MM.1S (cell line): ENCODE measurements at regions not wholly inside any gene's neighbourhood (a gene's known extent, or its start where the extent isn't known, plus 50 kb on each side); places are given as distances from the start of the nearest gene placed in this dataset.

Experiments used
- DNase-seq: peaks from one replicate; pipeline ENCODE4 v3.0.0-alpha.2; 2015
- H2AFZ ChIP-seq: fragments of 300-600 bp; sonication (generic); 2 replicates; pipeline ENCODE4 v1.6.0; 2016; ENCODE audit warnings: antibody characterized with exemption, low read length
- H3F3A ChIP-seq: fragments of 300-600 bp; sonication (generic); 2 replicates; pipeline ENCODE4 v1.6.1; 2016; ENCODE audit warnings: mild to moderate bottlenecking, antibody characterized with exemption, low read length, moderate library complexity, mixed read lengths; ENCODE audit not compliant: insufficient read depth
- H3K27ac ChIP-seq: fragments of 300-600 bp; sonication (generic); 2 replicates; pipeline ENCODE4 v1.5.1; 2016; ENCODE audit warnings: mild to moderate bottlenecking, low read length
- H3K27me3 ChIP-seq: fragments of 300-600 bp; sonication (generic); replicated peaks from 2 replicates; pipeline ENCODE4 v1.6.0; 2016; ENCODE audit warnings: low read length; ENCODE audit not compliant: insufficient read depth
- H3K36me3 ChIP-seq: fragments of 300-600 bp; sonication (generic); replicated peaks from 2 replicates; pipeline ENCODE4 v1.6.1; 2016; ENCODE audit warnings: mild to moderate bottlenecking, low read length, mixed read lengths; ENCODE audit not compliant: insufficient read depth
- H3K4me1 ChIP-seq: fragments of 300-600 bp; sonication (generic); 2 replicates; pipeline ENCODE4 v1.6.1; 2016; ENCODE audit warnings: low read length, mixed read lengths
- H3K4me2 ChIP-seq: fragments of 300-600 bp; sonication (generic); 2 replicates; pipeline ENCODE4 v1.6.0; 2016; ENCODE audit warnings: low read depth, low read length
- H3K4me3 ChIP-seq: fragments of 300-600 bp; sonication (generic); 2 replicates; pipeline ENCODE4 v1.5.1; 2016; ENCODE audit warnings: low read length, mixed read lengths
- H3K79me2 ChIP-seq: fragments of 300-600 bp; sonication (generic); 2 replicates; pipeline ENCODE4 v1.6.1; 2016; ENCODE audit warnings: mixed run types, low read length, mixed read lengths
- H3K9ac ChIP-seq: fragments of 300-600 bp; sonication (generic); 2 replicates; pipeline ENCODE4 v1.6.1; 2016; ENCODE audit warnings: low read length, mixed read lengths
- H3K9me2 ChIP-seq: fragments of 300-600 bp; sonication (generic); replicated peaks from 2 replicates; pipeline ENCODE4 v1.6.1; 2016; ENCODE audit warnings: mild to moderate bottlenecking, low read length, mixed read lengths; ENCODE audit not compliant: insufficient read depth
- H3K9me3 ChIP-seq: fragments of 300-600 bp; sonication (generic); replicated peaks from 2 replicates; pipeline ENCODE4 v1.6.1; 2016; ENCODE audit warnings: mild to moderate bottlenecking, low read length, mixed read lengths; ENCODE audit not compliant: insufficient read depth
- H4K20me1 ChIP-seq: fragments of 300-600 bp; sonication (generic); 2 replicates; pipeline ENCODE4 v1.6.1; 2016; ENCODE audit warnings: mild to moderate bottlenecking, low read length, moderate library complexity, mixed read lengths; ENCODE audit not compliant: insufficient read depth
- EZH2 ChIP-seq: fragments of 300-600 bp; sonication (generic); optimal IDR thresholded peaks from 2 replicates; pipeline ENCODE3; 2017; ENCODE audit warnings: low read depth, mild to moderate bottlenecking, antibody characterized with exemption, low read length, mixed read lengths
- EZH2phosphoT487 ChIP-seq: fragments of 300-600 bp; sonication (generic); IDR thresholded peaks from 2 replicates; pipeline ENCODE4 v1.6.1; 2018; ENCODE audit warnings: antibody characterized with exemption, low read length
- TF ChIP-seq, protein P1 (sequence below): fragments of 300-600 bp; sonication (generic); IDR thresholded peaks from 2 replicates; pipeline ENCODE4 v1.5.1; 2016; ENCODE audit warnings: antibody characterized with exemption, low read length, mixed read lengths

DNA sequence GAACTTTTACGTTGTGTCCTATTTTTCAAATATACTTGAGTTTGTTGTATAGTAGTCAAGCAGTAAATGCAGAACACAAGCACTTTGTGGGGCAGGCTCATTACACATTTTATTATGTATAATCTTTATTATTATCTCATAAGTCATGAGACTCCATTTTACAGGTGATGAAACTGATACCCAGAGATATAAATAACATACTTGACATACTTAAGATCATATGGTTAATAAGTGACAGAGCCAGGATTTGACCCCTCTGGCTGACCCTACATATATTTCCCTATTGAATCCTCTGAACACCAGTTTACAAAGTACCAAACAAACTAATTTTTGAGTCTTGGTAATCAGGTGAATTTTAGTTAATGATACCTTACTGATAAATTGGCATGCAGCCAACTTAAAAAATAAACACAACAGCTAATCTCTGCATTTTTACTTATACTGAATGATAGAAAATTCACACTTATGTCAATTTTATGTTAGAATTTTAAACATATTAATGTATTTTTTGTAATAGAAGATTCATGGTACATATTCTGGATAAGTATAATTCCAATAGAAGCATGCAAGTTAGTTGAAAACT is 305.0 kb upstream of the MEF2C start:
- no peaks in the 10 kb centered on the region for H3K36me3 ChIP-seq
- no peak overlapping the region for H3K27ac ChIP-seq
- H3F3A ChIP-seq = no peaks in the 10 kb centered on the region
- H2AFZ ChIP-seq = no peak overlapping the region
- DNase-seq = peak; percentile 28
- no peak overlapping the region for H3K4me3 ChIP-seq
- no peaks in the 10 kb centered on the region for H3K27me3 ChIP-seq
- H3K9me3 ChIP-seq = no peaks in the 10 kb centered on the region
- no peaks in the 10 kb centered on the region for H4K20me1 ChIP-seq
- H3K9me2 ChIP-seq = no peaks in the 10 kb centered on the region
- no peak overlapping the region for H3K4me2 ChIP-seq
- peaks cover 18% of the 10 kb centered on the region for H3K4me1 ChIP-seq
- H3K9ac ChIP-seq = no peak overlapping the region
- TF ChIP-seq EZH2 = no peak
- no peak for TF ChIP-seq EZH2phosphoT487
- TF ChIP-seq, protein P1, sequence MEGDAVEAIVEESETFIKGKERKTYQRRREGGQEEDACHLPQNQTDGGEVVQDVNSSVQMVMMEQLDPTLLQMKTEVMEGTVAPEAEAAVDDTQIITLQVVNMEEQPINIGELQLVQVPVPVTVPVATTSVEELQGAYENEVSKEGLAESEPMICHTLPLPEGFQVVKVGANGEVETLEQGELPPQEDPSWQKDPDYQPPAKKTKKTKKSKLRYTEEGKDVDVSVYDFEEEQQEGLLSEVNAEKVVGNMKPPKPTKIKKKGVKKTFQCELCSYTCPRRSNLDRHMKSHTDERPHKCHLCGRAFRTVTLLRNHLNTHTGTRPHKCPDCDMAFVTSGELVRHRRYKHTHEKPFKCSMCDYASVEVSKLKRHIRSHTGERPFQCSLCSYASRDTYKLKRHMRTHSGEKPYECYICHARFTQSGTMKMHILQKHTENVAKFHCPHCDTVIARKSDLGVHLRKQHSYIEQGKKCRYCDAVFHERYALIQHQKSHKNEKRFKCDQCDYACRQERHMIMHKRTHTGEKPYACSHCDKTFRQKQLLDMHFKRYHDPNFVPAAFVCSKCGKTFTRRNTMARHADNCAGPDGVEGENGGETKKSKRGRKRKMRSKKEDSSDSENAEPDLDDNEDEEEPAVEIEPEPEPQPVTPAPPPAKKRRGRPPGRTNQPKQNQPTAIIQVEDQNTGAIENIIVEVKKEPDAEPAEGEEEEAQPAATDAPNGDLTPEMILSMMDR = no peak
- H3K79me2 ChIP-seq = no peaks in the 10 kb centered on the region

DNA sequence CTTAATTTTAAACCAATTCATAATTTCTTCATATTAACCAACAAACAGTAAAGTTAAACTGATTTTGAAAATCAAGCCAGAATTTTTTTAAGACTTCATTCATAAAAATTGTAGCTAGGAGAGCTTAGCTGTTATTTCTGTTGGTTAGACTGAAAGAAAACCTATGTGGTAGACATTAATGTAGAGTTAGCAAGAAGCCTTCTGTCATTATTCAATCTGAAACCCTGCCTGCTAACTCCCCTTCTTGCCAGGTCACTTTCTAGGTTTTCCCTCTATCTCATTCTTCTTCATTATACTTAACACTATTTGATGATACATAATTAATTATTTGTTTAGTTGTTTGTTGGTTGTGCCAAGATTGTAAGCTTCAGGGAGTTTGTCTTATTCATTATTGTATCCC is 304.3 kb upstream of the MEF2C start:
- Histone ChIP-seq H3K27ac (no peak overlapping the region; the same call in 1 of the 2 replicates), H3K27me3 (no peaks in the 10 kb centered on the region), H3F3A (no peaks in the 10 kb centered on the region), H3K79me2 (no peaks in the 10 kb centered on the region), H3K4me2 (no peak overlapping the region), H4K20me1 (no peaks in the 10 kb centered on the region), H3K4me3 (no peak overlapping the region), H3K36me3 (no peaks in the 10 kb centered on the region), H3K9me3 (no peaks in the 10 kb centered on the region), H3K9ac (no peak overlapping the region), H3K9me2 (no peaks in the 10 kb centered on the region), H3K4me1 (peaks cover 18% of the 10 kb centered on the region), H2AFZ (no peak overlapping the region; the same call in 1 of the 2 replicates)
- TF ChIP-seq EZH2 (no peak), EZH2phosphoT487 (no peak)
- TF ChIP-seq, protein P1 = no peak
- no peak for DNase-seq

DNA sequence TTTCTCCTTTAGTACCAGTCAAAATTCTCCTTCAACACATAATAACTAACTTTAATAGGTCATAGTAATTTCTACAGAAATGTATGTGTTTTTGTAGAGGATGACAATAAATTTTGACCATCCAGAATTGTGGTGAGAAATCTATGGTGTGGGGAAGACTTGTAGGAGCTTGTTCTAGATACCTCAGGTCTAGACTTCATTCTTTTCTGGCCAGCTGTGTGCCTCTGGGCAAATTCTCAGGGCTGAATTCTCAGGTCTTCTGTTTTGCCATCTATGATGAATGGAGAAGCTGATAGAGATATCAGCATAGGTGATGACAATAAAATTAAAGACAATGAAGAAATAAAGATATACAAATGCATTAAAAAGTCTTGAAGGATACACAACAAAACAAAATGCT is 298.6 kb upstream of the MEF2C start:
- Histone ChIP-seq H3K27me3 (no peaks in the 10 kb centered on the region), H4K20me1 (no peaks in the 10 kb centered on the region), H3K36me3 (no peaks in the 10 kb centered on the region), H3K4me1 (no peaks in the 10 kb centered on the region; the same call in 1 of the 2 replicates), H3K9me3 (no peaks in the 10 kb centered on the region), H3F3A (no peaks in the 10 kb centered on the region), H3K79me2 (no peaks in the 10 kb centered on the region), H3K27ac (no peak overlapping the region), H3K4me2 (no peak overlapping the region), H3K4me3 (no peak overlapping the region), H2AFZ (no peak overlapping the region), H3K9me2 (no peaks in the 10 kb centered on the region), H3K9ac (no peak overlapping the region)
- TF ChIP-seq EZH2 (no peak), EZH2phosphoT487 (no peak)
- TF ChIP-seq, protein P1 = no peak
- no peak for DNase-seq
